ENCODE measurements at regions not wholly inside any gene's neighbourhood (a gene's known extent, or its start where the extent isn't known, plus 50 kb on each side); places are given as distances from the start of the nearest gene placed in this dataset.

- no peaks in the 10 kb centered on the region for H3K9me3 Mint-ChIP-seq
- Histone ChIP-seq H3K4me1 (ENCODE audit: insufficient read depth, low read length) (peaks cover 4% of the 10 kb centered on the region), H3K9me3 (ENCODE audit: control insufficient read depth in 1 of 2, insufficient read depth in 1 of 2, low read length in 2 of 2) (no peaks in the 10 kb centered on the region), H3K27me3 (ENCODE audit: control insufficient read depth in 1 of 2, insufficient read depth in 2 of 2, low read length in 2 of 2) (no peaks in the 10 kb centered on the region), H3K27ac (ENCODE audit: low read depth in 1 of 2, low read length in 2 of 2) (no peak overlapping the region), H3K4me3 (ENCODE audit: low read length) (no peak overlapping the region), H3K36me3 (ENCODE audit: insufficient read depth, low read length) (no peaks in the 10 kb centered on the region)
- H3K4me1 Mint-ChIP-seq (ENCODE audit: low read depth) = peaks cover 48% of the 10 kb centered on the region
- ChIA-PET CTCF (no interaction called here), POLR2A (no interaction called here)
- H3K27me3 Mint-ChIP-seq = no peaks in the 10 kb centered on the region
- H3K27ac Mint-ChIP-seq = no peak overlapping the region
- DNase-seq = no peak
- intact Hi-C loops (cut with DNase I, micrococcal nuclease) = loop anchor here (5.0 to 10.0 kb wide), 6 partner anchors 123 to 740 kb away; partner anchors contain the start of genes CCDC6 (in 1 of the 2) and CDK1 (in 1 of the 2)
- no peak for ATAC-seq (ENCODE audit: poor library complexity)
- TF ChIP-seq, protein P1, sequence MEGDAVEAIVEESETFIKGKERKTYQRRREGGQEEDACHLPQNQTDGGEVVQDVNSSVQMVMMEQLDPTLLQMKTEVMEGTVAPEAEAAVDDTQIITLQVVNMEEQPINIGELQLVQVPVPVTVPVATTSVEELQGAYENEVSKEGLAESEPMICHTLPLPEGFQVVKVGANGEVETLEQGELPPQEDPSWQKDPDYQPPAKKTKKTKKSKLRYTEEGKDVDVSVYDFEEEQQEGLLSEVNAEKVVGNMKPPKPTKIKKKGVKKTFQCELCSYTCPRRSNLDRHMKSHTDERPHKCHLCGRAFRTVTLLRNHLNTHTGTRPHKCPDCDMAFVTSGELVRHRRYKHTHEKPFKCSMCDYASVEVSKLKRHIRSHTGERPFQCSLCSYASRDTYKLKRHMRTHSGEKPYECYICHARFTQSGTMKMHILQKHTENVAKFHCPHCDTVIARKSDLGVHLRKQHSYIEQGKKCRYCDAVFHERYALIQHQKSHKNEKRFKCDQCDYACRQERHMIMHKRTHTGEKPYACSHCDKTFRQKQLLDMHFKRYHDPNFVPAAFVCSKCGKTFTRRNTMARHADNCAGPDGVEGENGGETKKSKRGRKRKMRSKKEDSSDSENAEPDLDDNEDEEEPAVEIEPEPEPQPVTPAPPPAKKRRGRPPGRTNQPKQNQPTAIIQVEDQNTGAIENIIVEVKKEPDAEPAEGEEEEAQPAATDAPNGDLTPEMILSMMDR (IDR thresholded peaks at IDR 0.05) = no peak
- H3K36me3 Mint-ChIP-seq (ENCODE audit: low read depth) = peaks cover 12% of the 10 kb centered on the region
- H3K4me3 Mint-ChIP-seq = no peak overlapping the region
Observed at GRCh38 chr10:60644436-60645130, 133.7 kb upstream of the CDK1 start.

GRCh38 chr10:60643874-60644273 is 134.4 kb upstream of the CDK1 start:
- intact Hi-C loops (cut with DNase I, micrococcal nuclease) = loop anchor here in 1 of 2 experiments (10.0 kb wide), 2 partner anchors 199 to 739 kb away; partner anchors contain the start of gene CCDC6
- no peaks in the 10 kb centered on the region for H3K27me3 Mint-ChIP-seq

GRCh38 chr10:60629332-60629731 is 148.9 kb upstream of the CDK1 start:
- no peaks in the 10 kb centered on the region for H3K9me3 Mint-ChIP-seq
- CTCF ChIA-PET = interaction anchor here (1.2 kb wide), 1 partner anchor 30 kb away, joined by 3 read pairs; no protein-coding TSS in a partner anchor

More at GRCh38 chr10:60643874-60644273, 134.4 kb upstream of the CDK1 start:
- H3K4me1 Mint-ChIP-seq (ENCODE audit: low read depth) = peaks cover 43% of the 10 kb centered on the region
- H3K4me3 ChIP-seq (ENCODE audit: low read length) = no peak overlapping the region
- TF ChIP-seq, protein P1 (IDR thresholded peaks at IDR 0.05) = no peak
- ChIA-PET POLR2A (no interaction called here), CTCF (no interaction called here)
- DNase-seq (no peak), ATAC-seq (ENCODE audit: poor library complexity) (no peak)
- H3K9me3 Mint-ChIP-seq = no peaks in the 10 kb centered on the region
- H3K27me3 ChIP-seq (ENCODE audit: control insufficient read depth in 1 of 2, insufficient read depth in 2 of 2, low read length in 2 of 2) = no peaks in the 10 kb centered on the region
- peaks cover 2% of the 10 kb centered on the region for H3K4me1 ChIP-seq (ENCODE audit: insufficient read depth, low read length)
- H3K36me3 Mint-ChIP-seq (ENCODE audit: low read depth) = peaks cover 12% of the 10 kb centered on the region
- H3K4me3 Mint-ChIP-seq = no peak overlapping the region
- no peaks in the 10 kb centered on the region for H3K36me3 ChIP-seq (ENCODE audit: insufficient read depth, low read length)
- H3K9me3 ChIP-seq (ENCODE audit: control insufficient read depth in 1 of 2, insufficient read depth in 1 of 2, low read length in 2 of 2) = no peaks in the 10 kb centered on the region
- no peak overlapping the region for H3K27ac ChIP-seq (ENCODE audit: low read depth in 1 of 2, low read length in 2 of 2)
- no peak overlapping the region for H3K27ac Mint-ChIP-seq

More at GRCh38 chr10:60629332-60629731, 148.9 kb upstream of the CDK1 start:
- ATAC-seq (ENCODE audit: poor library complexity) = no peak
- H3K27ac ChIP-seq (ENCODE audit: low read depth in 1 of 2, low read length in 2 of 2) = no peak overlapping the region
- Mint-ChIP-seq H3K27ac (no peak overlapping the region), H3K27me3 (no peaks in the 10 kb centered on the region), H3K36me3 (ENCODE audit: low read depth) (peaks cover 19% of the 10 kb centered on the region), H3K4me3 (no peak overlapping the region), H3K4me1 (ENCODE audit: low read depth) (peaks cover 50% of the 10 kb centered on the region)
- intact Hi-C loops (cut with DNase I, micrococcal nuclease) = no loop called here
- no peaks in the 10 kb centered on the region for H3K27me3 ChIP-seq (ENCODE audit: control insufficient read depth in 1 of 2, insufficient read depth in 2 of 2, low read length in 2 of 2)
- POLR2A ChIA-PET = interaction anchor here (1.6 kb wide), 1 partner anchor 11 kb away, joined by 3 read pairs; no protein-coding TSS in a partner anchor
- no peak for DNase-seq
- no peaks in the 10 kb centered on the region for H3K9me3 ChIP-seq (ENCODE audit: control insufficient read depth in 1 of 2, insufficient read depth in 1 of 2, low read length in 2 of 2)
- no peaks in the 10 kb centered on the region for H3K4me1 ChIP-seq (ENCODE audit: insufficient read depth, low read length)
- no peak overlapping the region for H3K4me3 ChIP-seq (ENCODE audit: low read length)
- TF ChIP-seq, protein P1 (IDR thresholded peaks at IDR 0.05) = no peak
- no peaks in the 10 kb centered on the region for H3K36me3 ChIP-seq (ENCODE audit: insufficient read depth, low read length)
